GM12878 (cell line): ENCODE measurements at regions not wholly inside any gene's neighbourhood (a gene's known extent, or its start where the extent isn't known, plus 50 kb on each side); places are given as distances from the start of the nearest gene placed in this dataset.

ENCODE experiments used
- ATAC-seq: fragments of 200-7000 bp; cut with Tn5 transposase; 3 replicates; pipeline ENCODE4 v1.9.1; 2020; ENCODE audit warnings: mild to moderate bottlenecking, moderate library complexity
- BruUV-seq: library from RNA; stranded (reverse); fragments of 400-500 nt; replicated peaks from 2 replicates; lab custom pipeline; 2021; lab: Mats Ljungman, UMichigan
- CTCF ChIA-PET: fragments of 300-600 bp; sonication (Branson Sonifier 250); formaldehyde crosslinking; extraction: SDS; loops from one replicate; lab custom pipeline; 2021; ENCODE audit warnings: inconsistent platforms; lab: Yijun Ruan, JAX
- POLR2A ChIA-PET: fragments of 350-600 bp; formaldehyde crosslinking; extraction: SDS; loops from one replicate; lab custom pipeline; 2021; ENCODE audit warnings: inconsistent platforms; lab: Charles Lee
- RAD21 ChIA-PET: fragments of 300-600 bp; sonication (Branson Sonifier 250); formaldehyde crosslinking; loops from one replicate; lab custom pipeline; 2023; ENCODE audit warnings: antibody characterized with exemption; ENCODE audit not compliant: unreplicated experiment; lab: Charles Lee
- SMC1A ChIA-PET: fragments of 300-600 bp; sonication (Branson Sonifier 250); formaldehyde crosslinking; loops from one replicate; lab custom pipeline; 2023; ENCODE audit not compliant: unreplicated experiment, uncharacterized antibody; lab: Charles Lee
- DNase-seq: peaks from one replicate; pipeline ENCODE4 v3.0.0-alpha.2; 2011; ENCODE audit warnings: low read depth, low spot score
- FAIRE-seq: peaks from 3 replicates; lab custom pipeline; 2011; peaks lifted over from hg19 to GRCh38; lab: Jason Lieb, UNC
- H2AFZ ChIP-seq: 2 replicates; pipeline ENCODE4 v1.6.0; 2011; ENCODE audit warnings: low read depth, low read length, control low read depth; ENCODE audit not compliant: control insufficient read depth
- H3K27ac ChIP-seq: 2 replicates; pipeline ENCODE4 v1.5.1; 2011; ENCODE audit warnings: control low read depth; ENCODE audit not compliant: control insufficient read depth, insufficient read depth
- H3K27me3 ChIP-seq, 2 experiments: replicated peaks in 1 of 2; 2 replicates each; pipeline versions ENCODE4 v1.6.0 to v1.6.1; 2011; ENCODE audit warnings: low read length in 1 of 2; ENCODE audit not compliant: control insufficient read depth in 2 of 2, insufficient read depth in 2 of 2
- H3K36me3 ChIP-seq, 2 experiments: 2 replicates each; pipeline ENCODE4 v1.5.1; 2011; ENCODE audit warnings: low read length in 1 of 2; ENCODE audit not compliant: control insufficient read depth in 2 of 2, insufficient read depth in 2 of 2
- H3K4me1 ChIP-seq: 2 replicates; pipeline ENCODE4 v1.6.1; 2011; ENCODE audit warnings: mild to moderate bottlenecking, low read length, moderate library complexity, mixed read lengths; ENCODE audit not compliant: control insufficient read depth, insufficient read depth
- H3K4me2 ChIP-seq: 2 replicates; pipeline ENCODE4 v1.6.0; 2011; ENCODE audit warnings: control low read depth; ENCODE audit not compliant: control insufficient read depth, insufficient read depth
- H3K4me3 ChIP-seq: fragments of 200-600 bp; sonication (generic); 2 replicates; pipeline ENCODE4 v1.5.1; 2016
- H3K79me2 ChIP-seq: 2 replicates; pipeline ENCODE4 v1.6.0; 2011; ENCODE audit warnings: low read length; ENCODE audit not compliant: control insufficient read depth, insufficient read depth
- H3K9ac ChIP-seq: 2 replicates; pipeline ENCODE4 v1.8.0; 2011; ENCODE audit warnings: low read length, control low read depth, mixed read lengths; ENCODE audit not compliant: control insufficient read depth, insufficient read depth
- H3K9me3 ChIP-seq: replicated peaks from 3 replicates; pipeline ENCODE4 v1.5.1; 2011; ENCODE audit warnings: mild to moderate bottlenecking, low read length; ENCODE audit not compliant: control insufficient read depth, insufficient read depth
- H4K20me1 ChIP-seq: 2 replicates; pipeline ENCODE4 v1.6.0; 2011; ENCODE audit not compliant: control insufficient read depth, insufficient read depth
- BACH1 ChIP-seq: fragments of 450-650 bp; IDR thresholded peaks from 2 replicates; pipeline ENCODE4 v1.6.1; 2017; ENCODE audit warnings: mild to moderate bottlenecking, borderline replicate concordance
- BCL11A ChIP-seq: IDR thresholded peaks from 2 replicates; pipeline ENCODE4 v1.6.1; 2011; ENCODE audit warnings: low read depth, low read length
- BHLHE40 ChIP-seq, 2 experiments: fragments of 450-650 bp in 1 of 2; IDR thresholded peaks; 2 replicates each; pipeline ENCODE4 v1.6.1; 2011 to 2017; ENCODE audit warnings: low read depth in 2 of 2, borderline replicate concordance in 1 of 2, improper control_type of control experiment in 1 of 2, low read length in 1 of 2, mild to moderate bottlenecking in 1 of 2
- BRCA1 ChIP-seq: IDR thresholded peaks from 2 replicates; pipeline ENCODE4 v1.6.1; 2011; ENCODE audit warnings: low read depth, low read length, improper control_type of control experiment
- CBFB ChIP-seq: IDR thresholded peaks from 2 replicates; pipeline ENCODE4 v1.6.1; 2016; ENCODE audit warnings: antibody characterized with exemption, low read depth
- CBX5 ChIP-seq: sonication (generic); IDR thresholded peaks from 2 replicates; pipeline ENCODE4 v1.6.1; 2016; ENCODE audit warnings: low read depth, moderate library complexity, mild to moderate bottlenecking, inconsistent platforms
- CEBPB ChIP-seq, 2 experiments: fragments of 150-350 bp in 1 of 2; IDR thresholded peaks; 2 replicates each; pipeline ENCODE4 v1.6.1; 2012 to 2014; ENCODE audit warnings: low read depth in 2 of 2, low read length in 2 of 2, borderline replicate concordance in 1 of 2, inconsistent platforms in 1 of 2
- CREM ChIP-seq: IDR thresholded peaks from 2 replicates; pipeline ENCODE4 v1.6.1; 2014; ENCODE audit warnings: antibody characterized with exemption, low read depth
- NR2F1 ChIP-seq: fragments of 450-650 bp; conservative IDR thresholded peaks from 2 replicates; pipeline ENCODE4 v1.6.1; 2017; ENCODE audit warnings: mild to moderate bottlenecking
- RFX5 ChIP-seq: IDR thresholded peaks from 2 replicates; pipeline ENCODE4 v1.6.1; 2011; ENCODE audit warnings: low read depth, low read length, improper control_type of control experiment
- SMC3 ChIP-seq: IDR thresholded peaks from 2 replicates; pipeline ENCODE4 v1.6.1; 2011; ENCODE audit warnings: low read length, improper control_type of control experiment, borderline replicate concordance
- WGBS: methylation state at CpG from one replicate; pipeline ENCODE4 v1.1.6; 2016; ENCODE audit warnings: low lambda C conversion rate; ENCODE audit not compliant: insufficient replicate concordance, insufficient coverage; ENCODE audit errors: missing lambda C conversion rate; 5-methylcytosine and 5-hydroxymethylcytosine counted together
- in situ Hi-C: fragments of 300-500 bp; cut with MboI; formaldehyde crosslinking; loops from 9 replicates; pipeline ENCODE4 v1.14.3; 2018; ENCODE audit warnings: mixed read lengths
- intact Hi-C: fragments of 100-400 bp; cut with micrococcal nuclease; formaldehyde crosslinking; loops from one replicate; pipeline ENCODE4 v1.14.2; 2022; ENCODE audit not compliant: unreplicated experiment
- TF ChIP-seq, protein P1 (sequence below), 3 experiments: IDR thresholded peaks in 2 of 3; conservative IDR thresholded peaks in 1 of 3; 2 replicates each; pipeline ENCODE4 v1.5.1; 2011; ENCODE audit warnings: low read depth in 3 of 3, low read length in 3 of 3, mild to moderate bottlenecking in 3 of 3, control low read depth in 2 of 3, moderate library complexity in 2 of 3, inconsistent platforms in 1 of 3, mixed read lengths in 1 of 3; ENCODE audit not compliant: control insufficient read depth in 2 of 3, insufficient read depth in 1 of 3; ENCODE audit errors: extremely low read depth in 1 of 3

DNA sequence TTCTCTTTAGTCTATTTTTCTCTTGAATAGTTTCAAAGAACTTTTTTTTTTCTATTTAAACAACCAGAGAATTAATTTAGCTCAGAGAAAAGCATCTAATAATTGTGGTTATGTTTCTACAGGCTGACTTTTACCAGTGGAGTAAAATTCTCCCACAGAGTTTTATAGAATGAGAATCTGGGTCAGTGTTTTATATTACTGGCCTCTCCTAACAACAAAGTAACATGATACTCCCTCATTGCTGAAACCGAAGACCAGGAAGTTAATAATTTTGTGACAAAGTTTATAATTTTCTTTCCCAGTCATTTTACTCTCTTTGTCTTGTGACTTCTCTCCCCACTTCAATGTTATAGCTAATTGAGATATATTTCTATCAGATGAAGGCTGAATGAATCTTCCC is 946.9 kb downstream of the EPHA3 start:
- no peak overlapping the region for H3K9ac ChIP-seq
- no peak overlapping the region for H3K4me2 ChIP-seq
- 0% methylated on average over 1 of the region's 1 CpG for WGBS
- in situ Hi-C loops, result no loop called here
- H3K27me3 ChIP-seq, result no peaks in the 10 kb centered on the region
- SMC1A ChIA-PET, result interaction anchor here (0.6 to 8.7 kb wide), 18 partner anchors 8 to 1135 kb away, joined by 3 to 105 read pairs (median 5); no protein-coding TSS in a partner anchor
- no TSS peak for BruUV-seq
- RAD21 ChIA-PET, result interaction anchor here (0.9 to 4.4 kb wide), 10 partner anchors 13 to 103 kb away, joined by 3 to 38 read pairs (median 6); no protein-coding TSS in a partner anchor
- TF ChIP-seq CBFB (no peak), CEBPB (IDR thresholded peaks at IDR 0.05; ENCODE audit: borderline replicate concordance in 1 of 2, low read depth in 2 of 2, low read length in 2 of 2) (no peak), CBX5 (no peak), SMC3 (no peak)
- no peaks in the 10 kb centered on the region for H3K79me2 ChIP-seq
- no peaks in the 10 kb centered on the region for H4K20me1 ChIP-seq
- H3K36me3 ChIP-seq, result no peaks in the 10 kb centered on the region
- no peak overlapping the region for H2AFZ ChIP-seq
- ATAC-seq, result no peak
- no peak overlapping the region for H3K4me3 ChIP-seq
- no peak overlapping the region for H3K27ac ChIP-seq
- FAIRE-seq, result no peak
- H3K9me3 ChIP-seq, result no peaks in the 10 kb centered on the region
- no peaks in the 10 kb centered on the region for H3K4me1 ChIP-seq
- CTCF ChIA-PET, result interaction anchor here (0.6 to 3.8 kb wide), 9 partner anchors 8 to 43 kb away, joined by 3 to 25 read pairs (median 5); no protein-coding TSS in a partner anchor
- POLR2A ChIA-PET, result interaction anchor here (0.7 to 0.9 kb wide), 4 partner anchors 11 to 21 kb away, joined by 3 to 6 read pairs (median 3); no protein-coding TSS in a partner anchor
- DNase-seq, result no peak
- intact Hi-C loops, result no loop called here

DNA sequence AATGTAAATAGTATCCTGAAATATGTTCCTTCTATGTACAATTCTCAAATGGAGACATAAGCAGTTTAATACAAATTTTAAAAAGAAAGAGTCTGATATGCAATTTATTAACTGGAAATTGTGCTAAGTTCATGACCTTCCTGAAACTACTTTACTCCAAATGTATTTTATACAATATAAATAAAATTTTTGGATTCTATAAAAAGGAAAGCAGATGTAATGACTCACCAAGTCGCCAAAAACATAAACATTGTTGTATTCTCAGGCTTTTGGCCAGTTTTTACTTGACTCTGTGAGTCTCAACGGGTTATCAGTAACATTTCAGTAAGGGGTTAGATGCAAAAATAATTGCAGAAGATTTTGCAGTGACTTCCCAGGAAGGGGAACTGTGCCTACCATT is 948.2 kb downstream of the EPHA3 start:
- in situ Hi-C loops (no loop called here), intact Hi-C loops (no loop called here)
- RAD21 ChIA-PET, result interaction anchor here (2.4 to 4.5 kb wide), 3 partner anchors 34 to 44 kb away, joined by 9 to 38 read pairs (median 31); no protein-coding TSS in a partner anchor
- Histone ChIP-seq H3K9ac (no peak overlapping the region), H4K20me1 (no peaks in the 10 kb centered on the region), H3K79me2 (no peaks in the 10 kb centered on the region), H3K27me3 (no peaks in the 10 kb centered on the region), H3K36me3 (no peaks in the 10 kb centered on the region), H3K9me3 (no peaks in the 10 kb centered on the region), H3K27ac (no peak overlapping the region), H3K4me1 (no peaks in the 10 kb centered on the region), H3K4me3 (no peak overlapping the region), H3K4me2 (no peak overlapping the region), H2AFZ (no peak overlapping the region)
- 0% methylated on average over 2 of the region's 2 CpGs for WGBS
- CTCF ChIA-PET, result no interaction called here
- FAIRE-seq (no peak), DNase-seq (no peak), ATAC-seq (peak; percentile 12; the same call in 1 of the 3 replicates)
- SMC1A ChIA-PET, result interaction anchor here (2.3 to 8.7 kb wide), 4 partner anchors 9 to 35 kb away, joined by 9 to 105 read pairs (median 31); no protein-coding TSS in a partner anchor
- no TSS peak for BruUV-seq
- POLR2A ChIA-PET, result no interaction called here
- TF ChIP-seq BCL11A (no peak), NR2F1 (no peak), BRCA1 (no peak), RFX5 (no peak), CREM (no peak), BACH1 (no peak), BHLHE40 (IDR thresholded peaks at IDR 0.05; ENCODE audit: borderline replicate concordance in 1 of 2, low read depth in 2 of 2, low read length in 1 of 2) (no peak)
- TF ChIP-seq, protein P1, sequence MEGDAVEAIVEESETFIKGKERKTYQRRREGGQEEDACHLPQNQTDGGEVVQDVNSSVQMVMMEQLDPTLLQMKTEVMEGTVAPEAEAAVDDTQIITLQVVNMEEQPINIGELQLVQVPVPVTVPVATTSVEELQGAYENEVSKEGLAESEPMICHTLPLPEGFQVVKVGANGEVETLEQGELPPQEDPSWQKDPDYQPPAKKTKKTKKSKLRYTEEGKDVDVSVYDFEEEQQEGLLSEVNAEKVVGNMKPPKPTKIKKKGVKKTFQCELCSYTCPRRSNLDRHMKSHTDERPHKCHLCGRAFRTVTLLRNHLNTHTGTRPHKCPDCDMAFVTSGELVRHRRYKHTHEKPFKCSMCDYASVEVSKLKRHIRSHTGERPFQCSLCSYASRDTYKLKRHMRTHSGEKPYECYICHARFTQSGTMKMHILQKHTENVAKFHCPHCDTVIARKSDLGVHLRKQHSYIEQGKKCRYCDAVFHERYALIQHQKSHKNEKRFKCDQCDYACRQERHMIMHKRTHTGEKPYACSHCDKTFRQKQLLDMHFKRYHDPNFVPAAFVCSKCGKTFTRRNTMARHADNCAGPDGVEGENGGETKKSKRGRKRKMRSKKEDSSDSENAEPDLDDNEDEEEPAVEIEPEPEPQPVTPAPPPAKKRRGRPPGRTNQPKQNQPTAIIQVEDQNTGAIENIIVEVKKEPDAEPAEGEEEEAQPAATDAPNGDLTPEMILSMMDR (IDR thresholded peaks at IDR 0.05 in 2 of 3, conservative IDR thresholded peaks at IDR 0.05 in 1 of 3; ENCODE audit: control insufficient read depth in 2 of 3, extremely low read depth in 1 of 3, insufficient read depth in 1 of 3, low read depth in 3 of 3, low read length in 3 of 3), result no peak
